Activated CD8-positive, alpha-beta memory T cell treated with anti-CD3 and anti-CD28 coated beads, Interleukin-2, amount 50 U/mL, for 48 hours (primary cell): ENCODE measurements at regions not wholly inside any gene's neighbourhood (a gene's known extent, or its start where the extent isn't known, plus 50 kb on each side); places are given as distances from the start of the nearest gene placed in this dataset.
"Not testable (repeated sequence)": the region's sequence is repeated elsewhere in the genome, so short reads cannot be mapped to it uniquely, and the experiment has no call there.

Experiments
- DNase-seq: peaks from one replicate; pipeline ENCODE4 v3.0.0-alpha.2; 2020

- peak; percentile 36 for DNase-seq
Observed at GRCh38 chr20:48489656-48490055, 338.1 kb downstream of the PREX1 start.

GRCh38 chr20:48489046-48489463, 338.7 kb downstream of the PREX1 start:
- DNase-seq: peak; percentile 39

GRCh38 chr20:48488334-48489034, 339.3 kb downstream of the PREX1 start:
- peak; percentile 46 for DNase-seq

GRCh38 chr20:48486065-48486464, 341.7 kb downstream of the PREX1 start:
- no peak for DNase-seq

- DNase-seq: not testable (repeated sequence)
Observed at GRCh38 chr20:48485153-48485552, 342.6 kb downstream of the PREX1 start.

GRCh38 chr20:48483334-48484066, 344.3 kb downstream of the PREX1 start:
- no peak for DNase-seq

GRCh38 chr20:48482790-48483189, 345.0 kb downstream of the PREX1 start:
- no peak for DNase-seq

- no peak for DNase-seq
Observed at GRCh38 chr20:48480216-48480772, 347.5 kb downstream of the PREX1 start.

- DNase-seq: no peak
Observed at GRCh38 chr20:48478806-48479585, 348.8 kb downstream of the PREX1 start.

- DNase-seq: no peak
Observed at GRCh38 chr20:48478370-48478769, 349.4 kb downstream of the PREX1 start.

GRCh38 chr20:48476854-48477253, 350.9 kb downstream of the PREX1 start:
- DNase-seq: no peak

GRCh38 chr20:48474022-48474421, 353.8 kb downstream of the PREX1 start:
- no peak for DNase-seq

GRCh38 chr20:48471759-48472408, 355.9 kb downstream of the PREX1 start:
- no peak for DNase-seq

- no peak for DNase-seq
Observed at GRCh38 chr20:48471176-48471575, 356.6 kb downstream of the PREX1 start.

GRCh38 chr20:48470141-48470540, 357.7 kb downstream of the PREX1 start:
- no peak for DNase-seq

GRCh38 chr20:48469026-48469425, 358.8 kb downstream of the PREX1 start:
- no peak for DNase-seq

- DNase-seq: no peak
Observed at GRCh38 chr20:48468571-48468970, 359.2 kb downstream of the PREX1 start.

- no peak for DNase-seq
Observed at GRCh38 chr20:48467622-48468021, 360.2 kb downstream of the PREX1 start.

GRCh38 chr20:48465271-48465670, 362.5 kb downstream of the PREX1 start:
- DNase-seq: no peak

GRCh38 chr20:48463916-48464315, 363.9 kb downstream of the PREX1 start:
- no peak for DNase-seq

GRCh38 chr20:48463096-48463720, 364.6 kb downstream of the PREX1 start:
- no peak for DNase-seq

GRCh38 chr20:48461735-48462119, 366.1 kb downstream of the PREX1 start:
- DNase-seq: no peak
